ENCODE measurements at regions not wholly inside any gene's neighbourhood (a gene's known extent, or its start where the extent isn't known, plus 50 kb on each side); places are given as distances from the start of the nearest gene placed in this dataset.

DNA sequence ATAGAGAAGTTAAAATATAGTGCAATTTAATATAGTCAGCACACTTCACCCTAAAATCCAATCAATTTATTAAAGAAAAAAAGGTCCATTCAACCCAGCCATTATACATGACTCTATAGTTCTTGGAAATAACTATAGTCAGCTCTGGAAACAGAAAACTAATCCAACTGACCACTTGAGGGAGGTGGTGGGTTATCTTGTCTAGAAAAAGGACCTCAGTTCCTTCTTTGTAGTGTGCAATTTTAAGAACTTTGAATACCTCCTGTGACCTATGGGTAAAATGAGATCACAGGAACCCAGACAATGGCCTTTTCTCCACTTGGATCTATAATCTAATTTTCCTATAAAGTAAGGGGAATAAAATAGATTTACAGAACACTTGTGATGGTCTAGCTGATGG is 163.6 kb upstream of the CENPW start:
- ATAC-seq (ENCODE audit: insufficient read depth, low FRiP score) (no peak), DNase-seq (peak in 2 of 3 donors; percentile 37 to 40)
- H3K9ac ChIP-seq (ENCODE audit: insufficient read depth in 1 of 2, low read length in 2 of 2) = no peak overlapping the region
- no peak overlapping the region for H3K4me3 ChIP-seq
- no peaks in the 10 kb centered on the region for H3K9me3 ChIP-seq (ENCODE audit: control insufficient read depth in 4 of 4, insufficient read depth in 3 of 4, low read length in 3 of 4)
- TF ChIP-seq, protein P1, sequence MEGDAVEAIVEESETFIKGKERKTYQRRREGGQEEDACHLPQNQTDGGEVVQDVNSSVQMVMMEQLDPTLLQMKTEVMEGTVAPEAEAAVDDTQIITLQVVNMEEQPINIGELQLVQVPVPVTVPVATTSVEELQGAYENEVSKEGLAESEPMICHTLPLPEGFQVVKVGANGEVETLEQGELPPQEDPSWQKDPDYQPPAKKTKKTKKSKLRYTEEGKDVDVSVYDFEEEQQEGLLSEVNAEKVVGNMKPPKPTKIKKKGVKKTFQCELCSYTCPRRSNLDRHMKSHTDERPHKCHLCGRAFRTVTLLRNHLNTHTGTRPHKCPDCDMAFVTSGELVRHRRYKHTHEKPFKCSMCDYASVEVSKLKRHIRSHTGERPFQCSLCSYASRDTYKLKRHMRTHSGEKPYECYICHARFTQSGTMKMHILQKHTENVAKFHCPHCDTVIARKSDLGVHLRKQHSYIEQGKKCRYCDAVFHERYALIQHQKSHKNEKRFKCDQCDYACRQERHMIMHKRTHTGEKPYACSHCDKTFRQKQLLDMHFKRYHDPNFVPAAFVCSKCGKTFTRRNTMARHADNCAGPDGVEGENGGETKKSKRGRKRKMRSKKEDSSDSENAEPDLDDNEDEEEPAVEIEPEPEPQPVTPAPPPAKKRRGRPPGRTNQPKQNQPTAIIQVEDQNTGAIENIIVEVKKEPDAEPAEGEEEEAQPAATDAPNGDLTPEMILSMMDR (IDR thresholded peaks at IDR 0.05; ENCODE audit: control extremely low read depth, extremely low read depth) = no peak
- H3K27ac ChIP-seq (ENCODE audit: low read depth in 1 of 2, low read length in 1 of 2) = no peak overlapping the region
- H3K4me1 ChIP-seq (ENCODE audit: control insufficient read depth in 5 of 5, insufficient read depth in 5 of 5, low read length in 5 of 5) = no peaks in the 10 kb centered on the region
- H3K27me3 ChIP-seq (ENCODE audit: control insufficient read depth in 3 of 3, insufficient read depth in 3 of 3, low read length in 2 of 3) = no peaks in the 10 kb centered on the region
- H3K36me3 ChIP-seq (ENCODE audit: control insufficient read depth in 4 of 4, insufficient read depth in 4 of 4, low read length in 4 of 4) = no peaks in the 10 kb centered on the region

DNA sequence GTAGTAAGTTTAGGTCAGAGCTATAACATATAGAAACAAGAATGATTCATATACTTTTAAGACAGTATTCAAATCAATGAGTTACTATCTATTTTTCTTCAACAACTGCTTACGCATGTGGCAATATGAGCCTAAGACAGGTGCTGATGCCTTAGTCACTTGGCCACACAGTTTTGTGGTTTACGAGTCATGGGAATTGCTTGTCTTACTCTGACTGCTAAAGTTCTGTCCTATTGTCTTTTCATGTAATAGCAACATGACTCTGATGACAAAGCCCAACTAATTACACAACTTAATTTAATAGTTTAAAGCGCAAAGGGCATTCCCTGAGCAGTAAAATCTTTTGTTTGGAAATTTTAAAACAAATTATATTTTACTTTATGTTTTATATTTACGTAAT is 159.3 kb upstream of the CENPW start:
- H3K27me3 ChIP-seq (ENCODE audit: control insufficient read depth in 3 of 3, insufficient read depth in 3 of 3, low read length in 2 of 3) = no peaks in the 10 kb centered on the region
- H3K36me3 ChIP-seq (ENCODE audit: control insufficient read depth in 4 of 4, insufficient read depth in 4 of 4, low read length in 4 of 4) = no peaks in the 10 kb centered on the region
- ATAC-seq (ENCODE audit: insufficient read depth, low FRiP score) (no peak), DNase-seq (no peak)
- no peak overlapping the region for H3K9ac ChIP-seq (ENCODE audit: insufficient read depth in 1 of 2, low read length in 2 of 2)
- no peaks in the 10 kb centered on the region for H3K4me1 ChIP-seq (ENCODE audit: control insufficient read depth in 5 of 5, insufficient read depth in 5 of 5, low read length in 5 of 5)
- TF ChIP-seq, protein P1 (IDR thresholded peaks at IDR 0.05; ENCODE audit: control extremely low read depth, extremely low read depth) = no peak
- H3K9me3 ChIP-seq (ENCODE audit: control insufficient read depth in 4 of 4, insufficient read depth in 3 of 4, low read length in 3 of 4) = no peaks in the 10 kb centered on the region
- no peak overlapping the region for H3K4me3 ChIP-seq
- WGBS, 2 donors = 84 to 92% methylated on average over 4 of the region's 4 CpGs
- no peak overlapping the region for H3K27ac ChIP-seq (ENCODE audit: low read depth in 1 of 2, low read length in 1 of 2)

DNA sequence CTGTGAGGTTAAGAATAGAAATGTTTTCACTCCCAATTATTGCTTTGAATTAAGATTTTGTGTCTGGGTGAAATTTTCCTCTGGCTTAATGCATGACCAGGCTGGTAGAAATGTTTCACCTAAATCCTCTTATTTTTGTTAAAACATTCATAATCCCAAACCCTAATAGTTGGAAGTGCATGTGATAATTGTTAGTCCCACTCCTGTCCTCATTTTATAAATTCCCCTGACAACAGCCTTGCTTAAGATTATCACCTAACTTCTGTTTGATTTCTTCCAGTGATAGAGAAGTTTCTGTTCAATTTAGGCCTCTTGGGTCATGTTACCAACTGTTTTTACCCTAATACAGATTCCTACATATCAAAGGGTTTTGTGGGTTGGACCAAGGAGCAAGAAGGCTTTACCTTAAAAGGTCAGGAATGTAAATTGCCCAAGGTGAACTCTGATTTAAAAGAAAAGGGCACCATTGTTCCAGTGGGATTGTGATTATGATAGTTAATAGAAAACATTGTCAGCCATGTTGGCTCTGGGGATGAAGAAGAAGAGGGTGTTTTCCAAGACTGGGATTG is 158.7 kb upstream of the CENPW start:
- ATAC-seq (ENCODE audit: insufficient read depth, low FRiP score) = no peak
- DNase-seq = no peak
- Histone ChIP-seq H3K36me3 (ENCODE audit: control insufficient read depth in 4 of 4, insufficient read depth in 4 of 4, low read length in 4 of 4) (no peaks in the 10 kb centered on the region), H3K27me3 (ENCODE audit: control insufficient read depth in 3 of 3, insufficient read depth in 3 of 3, low read length in 2 of 3) (no peaks in the 10 kb centered on the region), H3K9me3 (ENCODE audit: control insufficient read depth in 4 of 4, insufficient read depth in 3 of 4, low read length in 3 of 4) (no peaks in the 10 kb centered on the region), H3K9ac (ENCODE audit: insufficient read depth in 1 of 2, low read length in 2 of 2) (no peak overlapping the region), H3K4me1 (ENCODE audit: control insufficient read depth in 5 of 5, insufficient read depth in 5 of 5, low read length in 5 of 5) (no peaks in the 10 kb centered on the region), H3K4me3 (no peak overlapping the region), H3K27ac (ENCODE audit: low read depth in 1 of 2, low read length in 1 of 2) (no peak overlapping the region)
- TF ChIP-seq, protein P1 (IDR thresholded peaks at IDR 0.05; ENCODE audit: control extremely low read depth, extremely low read depth) = no peak

DNA sequence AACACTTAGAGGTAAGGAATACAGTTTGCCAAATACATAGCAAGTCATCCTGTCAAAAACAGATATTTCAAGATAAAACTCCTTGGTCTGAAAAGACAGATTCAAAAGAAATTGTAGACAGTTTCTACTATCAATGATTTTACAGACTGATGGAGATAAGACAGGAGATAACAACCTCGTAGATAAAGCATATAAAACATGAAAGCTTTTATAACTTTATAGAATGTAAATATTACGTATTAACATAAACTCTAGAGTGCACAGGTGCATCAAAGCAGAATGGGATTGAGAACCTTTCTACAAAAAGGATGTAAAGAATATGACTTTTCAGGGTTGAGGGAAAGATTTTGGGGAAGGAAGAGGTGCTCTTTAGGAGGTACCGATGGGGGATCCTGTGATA is 158.0 kb upstream of the CENPW start:
- DNase-seq = no peak
- Histone ChIP-seq H3K9me3 (ENCODE audit: control insufficient read depth in 4 of 4, insufficient read depth in 3 of 4, low read length in 3 of 4) (no peaks in the 10 kb centered on the region), H3K4me1 (ENCODE audit: control insufficient read depth in 5 of 5, insufficient read depth in 5 of 5, low read length in 5 of 5) (no peaks in the 10 kb centered on the region), H3K4me3 (no peak overlapping the region), H3K36me3 (ENCODE audit: control insufficient read depth in 4 of 4, insufficient read depth in 4 of 4, low read length in 4 of 4) (no peaks in the 10 kb centered on the region), H3K9ac (ENCODE audit: insufficient read depth in 1 of 2, low read length in 2 of 2) (no peak overlapping the region), H3K27ac (ENCODE audit: low read depth in 1 of 2, low read length in 1 of 2) (no peak overlapping the region), H3K27me3 (ENCODE audit: control insufficient read depth in 3 of 3, insufficient read depth in 3 of 3, low read length in 2 of 3) (no peaks in the 10 kb centered on the region)
- TF ChIP-seq, protein P1 (IDR thresholded peaks at IDR 0.05; ENCODE audit: control extremely low read depth, extremely low read depth) = no peak
- WGBS, 2 donors = 70 to 90% methylated on average over 3 of the region's 3 CpGs
- ATAC-seq (ENCODE audit: insufficient read depth, low FRiP score) = no peak
